Activated CD8-positive, alpha-beta memory T cell treated with anti-CD3 and anti-CD28 coated beads, Interleukin-2, amount 50 U/mL, for 1 hour (primary cell): ENCODE measurements at regions not wholly inside any gene's neighbourhood (a gene's known extent, or its start where the extent isn't known, plus 50 kb on each side); places are given as distances from the start of the nearest gene placed in this dataset.

Source experiments
- DNase-seq: peaks from one replicate; pipeline ENCODE4 v3.0.0-alpha.2; 2020; ENCODE audit errors: extremely low read depth

GRCh38 chr13:50711996-50712395, 131.5 kb downstream of the DLEU7 start:
- DNase-seq = no peak

- no peak for DNase-seq
Observed at GRCh38 chr13:50712456-50712855, 131.0 kb downstream of the DLEU7 start.

- DNase-seq = no peak
Observed at GRCh38 chr13:50712881-50713280, 130.6 kb downstream of the DLEU7 start.

- no peak for DNase-seq
Observed at GRCh38 chr13:50713523-50714248, 129.8 kb downstream of the DLEU7 start.

GRCh38 chr13:50714891-50715290, 128.6 kb downstream of the DLEU7 start:
- DNase-seq = no peak

- DNase-seq = no peak
Observed at GRCh38 chr13:50715402-50716146, 127.9 kb downstream of the DLEU7 start.

- no peak for DNase-seq
Observed at GRCh38 chr13:50720861-50721671, 122.4 kb downstream of the DLEU7 start.

GRCh38 chr13:50721672-50721992, 121.9 kb downstream of the DLEU7 start:
- DNase-seq = no peak

DNA sequence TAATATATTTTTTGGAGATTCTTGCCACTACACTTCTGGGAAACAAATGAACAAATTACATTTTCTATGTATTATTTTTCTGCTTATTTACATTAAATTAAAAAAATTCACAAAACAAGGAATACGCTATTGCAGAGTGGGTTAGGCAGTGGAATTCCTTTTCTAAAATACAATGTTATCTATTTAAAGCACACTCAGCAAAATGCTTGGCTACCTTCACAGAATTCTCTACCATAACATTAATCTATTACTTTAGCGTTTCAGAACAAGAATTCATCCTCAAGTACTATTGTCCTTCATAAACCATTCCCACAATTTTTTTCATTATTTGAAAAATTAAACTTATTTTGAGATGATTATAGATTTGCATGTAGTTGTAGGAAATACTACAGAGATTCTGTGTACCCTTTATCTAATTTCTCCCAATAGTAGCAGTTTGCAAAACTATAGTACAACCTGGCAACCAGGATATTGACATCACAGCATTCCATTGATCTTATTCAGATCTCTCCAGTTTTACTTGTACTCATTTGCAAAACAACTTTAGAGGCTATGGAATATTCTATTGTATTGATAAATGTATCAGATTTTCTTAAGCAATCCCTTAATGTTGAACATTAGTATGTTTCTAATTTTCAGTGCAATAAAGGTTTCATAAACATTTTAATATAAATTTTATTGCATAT, 120.9 kb downstream of the DLEU7 start:
- DNase-seq = no peak

DNA sequence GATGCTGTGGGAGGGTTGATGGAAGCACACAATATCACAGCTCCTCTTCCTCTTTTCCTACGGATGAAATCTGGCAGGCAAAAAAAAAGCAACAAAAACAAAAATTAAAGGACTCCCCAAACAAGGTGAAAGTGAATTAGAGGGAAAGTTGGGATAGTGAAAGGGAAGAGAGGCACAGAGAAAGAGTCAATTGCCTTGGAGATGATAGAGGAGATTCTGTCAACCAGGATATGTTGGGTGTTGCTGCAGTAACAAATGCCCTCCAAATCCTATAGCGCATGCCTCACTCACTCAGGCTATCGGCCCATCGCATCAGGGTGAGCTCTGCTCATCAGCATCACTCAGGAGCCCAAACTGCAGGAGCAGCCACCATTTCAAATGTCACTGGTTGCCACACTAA, 119.1 kb downstream of the DLEU7 start:
- DNase-seq = no peak

DNA sequence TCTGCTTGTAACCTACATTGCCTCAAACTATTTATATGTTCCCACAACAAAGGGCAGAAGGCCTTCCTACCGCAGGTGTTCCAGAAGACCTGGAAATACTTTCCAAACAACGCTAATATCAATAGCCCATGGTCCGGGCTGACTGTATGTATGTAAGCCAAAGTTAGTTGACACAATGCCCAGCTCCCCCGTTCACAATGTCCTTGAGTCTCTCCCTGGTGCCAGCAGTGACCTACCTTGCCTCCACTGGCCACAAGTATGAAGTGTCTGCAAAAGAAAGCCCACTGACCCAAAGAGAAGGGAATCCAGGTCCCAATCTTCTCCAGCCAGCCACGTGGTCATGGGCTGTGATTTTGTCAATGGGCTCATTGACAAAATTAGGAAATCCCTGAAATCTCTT, 118.6 kb downstream of the DLEU7 start:
- no peak for DNase-seq

DNA sequence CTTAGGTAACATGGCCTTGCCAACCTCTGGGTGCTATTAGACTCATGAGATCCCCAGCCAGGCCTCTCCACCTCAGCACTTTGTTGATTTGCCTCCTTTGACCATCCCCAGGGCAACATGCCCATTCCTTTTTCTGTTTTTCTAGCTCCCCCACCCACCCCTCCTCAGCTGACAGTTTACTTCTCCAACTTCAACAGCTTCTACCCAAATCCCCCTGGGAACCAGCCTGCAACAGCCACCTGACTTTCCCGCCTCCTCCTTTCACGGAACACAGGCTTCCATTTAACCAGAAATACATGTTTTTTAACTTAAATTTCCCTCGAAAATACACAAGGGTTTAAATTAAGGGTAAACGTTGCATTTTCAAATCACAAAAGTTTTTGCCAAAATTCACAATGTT, 117.3 kb downstream of the DLEU7 start:
- DNase-seq = no peak

- DNase-seq = no peak
Observed at GRCh38 chr13:50729177-50729576, 114.3 kb downstream of the DLEU7 start.

DNA sequence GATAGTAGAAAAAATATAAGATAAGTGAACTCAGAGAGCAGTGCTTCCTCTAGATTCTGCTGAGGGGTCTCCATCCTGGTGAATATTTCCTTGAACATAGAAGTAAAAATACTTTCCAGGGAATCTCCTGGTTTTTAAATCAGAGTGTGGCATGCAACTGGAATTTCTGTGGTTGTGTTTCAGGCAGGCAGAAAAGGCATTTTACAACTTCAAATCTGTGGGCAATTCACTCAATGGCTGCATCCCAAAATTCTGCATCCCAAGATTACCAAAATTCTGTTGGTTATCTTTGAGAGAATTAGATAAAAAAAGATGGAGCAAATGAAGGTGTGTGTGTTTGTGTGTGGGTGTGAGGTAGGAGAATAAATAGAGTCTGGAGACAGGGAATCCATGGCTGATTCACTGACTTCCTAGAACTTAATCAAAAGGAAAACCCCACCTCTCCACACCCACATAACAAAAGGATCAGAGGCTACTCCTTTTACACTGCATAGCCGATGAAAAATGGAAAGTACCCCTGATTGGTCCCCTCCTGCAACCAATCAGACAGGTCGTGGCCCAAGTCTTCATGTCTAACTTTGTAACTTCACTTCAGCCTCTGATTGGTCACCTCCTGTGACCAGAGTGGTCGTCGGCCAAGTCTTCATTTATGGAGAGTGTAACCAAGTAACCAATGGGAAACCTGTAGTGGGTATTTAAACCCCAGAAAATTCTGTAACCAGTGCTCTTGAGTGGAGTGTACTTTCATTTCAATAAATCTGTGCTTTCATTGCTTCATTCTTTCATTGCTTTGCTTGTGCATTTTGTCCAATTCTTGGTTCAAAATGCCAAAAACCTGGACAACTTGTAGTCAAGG, 112.8 kb downstream of the DLEU7 start:
- DNase-seq = no peak

DNA sequence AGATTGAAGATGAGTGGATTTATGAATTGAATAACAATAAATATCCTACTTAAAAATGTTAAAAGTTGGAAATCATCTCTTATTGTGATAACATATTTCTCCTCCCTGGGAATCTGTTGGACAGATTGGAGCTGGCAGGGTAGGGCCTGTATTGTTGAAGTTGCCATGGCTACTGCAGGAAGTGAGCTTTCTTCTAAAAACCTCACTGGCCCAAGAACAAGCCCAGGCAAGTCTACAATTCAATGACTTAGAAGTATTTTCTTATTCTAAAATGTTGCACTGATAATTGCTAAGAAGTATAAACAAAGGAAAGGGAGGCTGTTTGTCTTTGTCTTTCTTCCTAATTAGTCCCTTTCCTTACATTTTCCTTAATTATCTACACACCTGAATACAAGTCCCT, 112.1 kb downstream of the DLEU7 start:
- no peak for DNase-seq

DNA sequence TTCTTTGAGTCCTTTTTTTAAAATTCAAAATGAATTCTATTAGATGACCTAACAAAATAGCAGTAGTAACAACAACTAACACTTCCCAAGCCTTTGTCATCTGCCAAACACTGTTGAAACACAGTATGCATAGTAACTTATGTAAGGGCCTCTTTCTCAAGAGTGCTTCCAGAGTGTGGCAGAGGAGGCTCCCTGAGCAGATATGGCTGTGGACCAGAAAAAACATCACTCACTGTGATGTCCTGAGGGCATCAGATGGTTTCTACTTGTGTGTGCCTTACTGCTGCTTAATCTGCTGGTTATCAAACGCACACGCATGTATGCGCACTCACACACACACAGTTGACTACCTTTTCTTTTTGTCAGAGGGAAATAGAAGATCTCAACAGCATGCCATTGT, 110.8 kb downstream of the DLEU7 start:
- DNase-seq = no peak

DNA sequence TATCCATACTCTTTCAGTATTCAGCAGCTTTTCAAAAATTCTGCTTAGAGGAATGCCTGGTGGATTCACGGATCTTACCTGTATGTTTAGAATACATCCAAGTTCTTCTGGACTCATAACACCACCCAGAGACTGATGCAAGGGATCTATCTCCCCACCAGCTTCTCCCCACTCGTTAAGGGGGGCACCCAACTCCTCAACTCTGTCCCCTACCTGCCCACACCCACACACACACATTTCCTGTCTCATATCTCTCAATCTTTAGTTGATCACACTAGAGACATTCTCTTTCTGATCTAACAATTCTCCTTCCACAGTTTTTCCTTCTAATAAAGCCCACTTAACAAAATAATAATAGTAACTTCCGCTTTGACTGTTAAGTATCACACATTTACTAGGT, 110.1 kb downstream of the DLEU7 start:
- no peak for DNase-seq

GRCh38 chr13:50735071-50735470, 108.4 kb downstream of the DLEU7 start:
- no peak for DNase-seq

GRCh38 chr13:50740052-50740741, 103.3 kb downstream of the DLEU7 start:
- no peak for DNase-seq

DNA sequence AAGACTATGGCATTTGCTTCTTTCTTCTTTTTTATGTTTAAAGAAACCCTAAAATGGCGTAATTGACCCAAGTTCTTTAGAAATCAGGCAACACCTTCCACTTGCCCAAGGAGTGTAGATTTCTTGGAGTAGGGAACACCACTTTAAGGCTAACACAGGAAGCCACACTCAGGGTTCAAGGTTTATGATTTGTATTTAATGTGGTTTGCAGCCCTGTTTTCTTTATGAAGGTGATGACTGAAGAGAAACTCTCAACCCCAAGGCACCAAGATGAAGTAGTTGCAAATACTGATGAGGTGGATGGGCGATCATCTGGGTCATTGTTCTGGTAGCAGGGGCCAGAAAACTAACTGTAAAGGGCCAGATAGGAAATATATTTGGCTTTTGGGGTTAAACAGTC, 101.1 kb downstream of the DLEU7 start:
- no peak for DNase-seq

DNA sequence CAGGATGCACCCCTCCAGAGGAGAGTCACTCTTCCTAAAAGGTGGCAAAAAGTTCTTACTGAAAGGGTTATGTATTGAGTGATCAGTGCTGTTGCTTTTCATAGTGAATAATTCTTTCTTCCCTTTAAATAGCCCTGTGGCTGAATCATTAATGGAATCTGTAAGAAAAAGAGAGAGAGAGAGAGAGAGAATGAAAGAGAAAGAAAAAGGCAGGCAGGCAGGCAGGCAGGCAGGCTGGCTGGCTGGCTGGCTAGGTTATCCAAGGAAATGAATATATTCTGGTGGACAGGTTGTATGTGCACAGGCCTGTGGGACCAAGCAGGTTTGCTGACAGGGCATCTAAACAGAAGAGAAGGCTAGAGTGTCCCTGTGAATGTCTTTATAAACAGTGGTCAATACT, 100.5 kb downstream of the DLEU7 start:
- DNase-seq = no peak
